ENCODE measurements at regions not wholly inside any gene's neighbourhood (a gene's known extent, or its start where the extent isn't known, plus 50 kb on each side); places are given as distances from the start of the nearest gene placed in this dataset.
A peak's percentile ranks its signal among the peaks of the same experiment; 100 is the strongest.
"Not testable (repeated sequence)": the region's sequence is repeated elsewhere in the genome, so short reads cannot be mapped to it uniquely, and the experiment has no call there.

DNA sequence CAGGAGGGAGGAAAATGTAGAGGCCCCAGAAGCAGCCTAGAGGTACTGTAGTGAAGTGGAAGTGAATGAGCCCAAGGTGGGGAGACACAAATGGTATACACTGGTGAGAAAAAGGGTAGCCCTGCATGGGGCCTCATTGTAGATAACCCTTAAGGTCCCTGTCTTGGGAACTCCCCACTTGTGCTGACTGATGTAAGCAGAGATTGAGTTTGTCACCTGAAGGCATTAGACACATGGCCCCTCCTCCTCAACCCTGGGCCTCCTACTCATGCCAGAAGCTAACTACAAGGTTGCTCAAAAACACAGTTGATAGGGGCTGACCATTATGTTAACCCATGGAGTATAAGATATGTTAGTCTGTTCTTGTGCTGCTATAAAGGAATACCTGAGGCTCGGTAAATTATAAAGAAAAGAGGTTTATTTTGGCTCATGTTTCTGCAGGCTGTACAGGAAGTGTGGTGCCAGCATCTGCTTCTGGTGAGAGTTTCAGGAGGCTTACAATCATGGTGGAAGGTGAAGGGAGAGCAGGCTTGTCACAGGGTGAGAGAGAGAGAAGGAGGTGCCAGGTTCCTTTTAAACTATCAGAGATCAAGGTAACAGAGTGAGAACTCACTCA lies 84.6 kb upstream of the RNU6-1 start:
- no peak for DNase-seq (ENCODE audit: low read depth in 1 of 2, low spot score in 1 of 2)
- no peak for TF ChIP-seq JUND (IDR thresholded peaks at IDR 0.05; ENCODE audit: low read depth)
- in situ Hi-C loops (cut with HindIII; ENCODE audit: low pct_unique_long_range_greater_than_20kb, low sequenced_read_pairs), result no loop called here

DNA sequence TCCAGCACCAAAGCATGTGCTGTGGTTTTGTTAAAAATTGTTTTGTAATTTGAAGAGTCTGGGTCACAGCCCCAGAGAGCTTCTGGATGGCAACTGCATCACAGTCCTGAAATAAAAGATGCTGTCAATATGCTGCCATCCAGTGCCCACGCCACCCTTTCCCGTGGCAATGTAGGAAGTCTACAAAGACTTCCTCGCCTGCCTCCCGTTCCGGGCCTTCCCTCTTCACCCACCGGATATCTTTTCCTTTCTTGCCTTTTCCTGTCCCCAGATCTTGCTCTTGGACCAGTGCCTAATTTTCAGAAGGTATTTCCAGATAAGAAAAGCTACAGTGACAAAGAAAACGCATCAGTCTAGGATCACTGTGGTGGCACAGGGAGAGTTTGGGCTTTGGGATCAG lies 85.3 kb upstream of the RNU6-1 start:
- no peak for DNase-seq (ENCODE audit: low read depth in 1 of 2, low spot score in 1 of 2)
- in situ Hi-C loops (cut with HindIII; ENCODE audit: low pct_unique_long_range_greater_than_20kb, low sequenced_read_pairs), result no loop called here
- TF ChIP-seq JUND (IDR thresholded peaks at IDR 0.05; ENCODE audit: low read depth), result no peak

- in situ Hi-C loops (cut with HindIII; ENCODE audit: low pct_unique_long_range_greater_than_20kb, low sequenced_read_pairs), result no loop called here
- peak in 1 of 2 experiments; percentile 41 for DNase-seq (ENCODE audit: low read depth in 1 of 2, low spot score in 1 of 2)
- no peak for TF ChIP-seq JUND (IDR thresholded peaks at IDR 0.05; ENCODE audit: low read depth)
These were observed 87.8 kb upstream of the RNU6-1 start for GRCh38 chr15:67927501-67928168.

DNA sequence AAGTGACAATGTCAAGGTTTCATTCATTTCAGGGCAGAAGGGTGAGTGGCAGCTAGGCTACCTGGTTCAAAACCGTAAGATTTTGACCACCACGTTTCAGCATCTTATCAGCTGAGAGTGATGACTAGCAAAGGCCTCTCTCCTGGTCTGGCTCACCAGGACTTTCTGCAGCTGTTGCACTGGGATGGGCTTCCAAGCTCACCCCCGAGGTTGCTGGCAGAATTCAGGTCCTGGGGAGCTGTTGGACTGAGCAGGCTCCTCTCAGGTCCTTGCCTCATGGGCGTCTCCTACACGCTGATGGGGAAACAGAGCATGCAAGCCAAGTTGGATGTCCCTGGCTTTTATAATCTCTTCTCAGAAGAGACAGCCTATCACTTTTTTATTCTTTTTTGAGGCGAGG lies 88.8 kb upstream of the RNU6-1 start:
- in situ Hi-C loops (cut with HindIII; ENCODE audit: low pct_unique_long_range_greater_than_20kb, low sequenced_read_pairs), result no loop called here

GRCh38 chr15:67930720-67931119 lies 90.9 kb upstream of the RNU6-1 start:
- in situ Hi-C loops (cut with HindIII; ENCODE audit: low pct_unique_long_range_greater_than_20kb, low sequenced_read_pairs), result no loop called here
- TF ChIP-seq JUND (IDR thresholded peaks at IDR 0.05; ENCODE audit: low read depth), result no peak

More for the DNA sequence above, 88.8 kb upstream of the RNU6-1 start:
- TF ChIP-seq JUND (IDR thresholded peaks at IDR 0.05; ENCODE audit: low read depth), result no peak
- no peak for DNase-seq (ENCODE audit: low read depth in 1 of 2, low spot score in 1 of 2)

GRCh38 chr15:67931861-67932260 lies 92.0 kb upstream of the RNU6-1 start:
- DNase-seq (ENCODE audit: low read depth in 1 of 2, low spot score in 1 of 2), result no peak
- in situ Hi-C loops (cut with HindIII; ENCODE audit: low pct_unique_long_range_greater_than_20kb, low sequenced_read_pairs), result no loop called here
- TF ChIP-seq JUND (IDR thresholded peaks at IDR 0.05; ENCODE audit: low read depth), result no peak

More at GRCh38 chr15:67930720-67931119, 90.9 kb upstream of the RNU6-1 start:
- no peak for DNase-seq (ENCODE audit: low read depth in 1 of 2, low spot score in 1 of 2)

DNA sequence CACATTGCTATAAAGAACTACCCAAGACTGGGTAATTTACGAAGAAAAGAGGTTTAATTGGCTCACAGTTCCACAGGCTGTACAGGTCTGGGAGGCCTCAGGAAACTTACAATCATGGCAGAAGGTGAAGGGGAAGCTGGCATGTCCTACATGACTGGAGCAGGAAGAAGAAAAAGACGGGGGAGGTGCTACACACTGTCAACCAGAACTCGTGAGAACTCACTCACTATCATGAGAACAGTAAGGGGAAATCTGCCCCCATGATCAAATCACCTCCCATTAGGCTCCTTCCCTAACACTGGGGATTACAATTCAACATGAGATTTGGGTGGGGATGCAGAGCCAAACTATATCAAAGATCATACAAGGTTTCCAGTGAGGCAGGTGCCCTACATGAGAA lies 94.3 kb upstream of the RNU6-1 start:
- DNase-seq (ENCODE audit: low read depth in 1 of 2, low spot score in 1 of 2); in situ Hi-C loops (cut with HindIII; ENCODE audit: low pct_unique_long_range_greater_than_20kb, low sequenced_read_pairs): not testable (repeated sequence)

DNA sequence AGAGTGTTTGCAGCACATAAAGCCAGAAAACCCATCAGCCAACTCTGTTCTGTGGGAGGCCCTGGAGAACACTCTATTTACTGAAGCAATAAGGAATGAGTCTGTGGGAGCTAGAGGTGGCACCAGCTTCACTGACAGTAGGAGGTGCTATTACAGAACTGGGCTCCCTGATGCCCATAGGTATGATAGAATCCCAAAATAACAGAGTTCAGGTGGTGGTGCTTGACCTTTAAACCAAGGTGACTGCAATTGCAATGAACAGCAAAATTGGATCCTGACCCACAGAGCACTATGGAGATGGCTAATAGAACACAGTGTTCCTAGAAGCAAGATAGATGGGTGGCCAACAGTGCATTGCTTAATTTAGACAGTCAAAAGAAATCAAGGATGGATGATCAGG lies 95.4 kb upstream of the RNU6-1 start:
- no peak for TF ChIP-seq JUND (IDR thresholded peaks at IDR 0.05; ENCODE audit: low read depth)
- DNase-seq (ENCODE audit: low read depth in 1 of 2, low spot score in 1 of 2), result no peak
- in situ Hi-C loops (cut with HindIII; ENCODE audit: low pct_unique_long_range_greater_than_20kb, low sequenced_read_pairs), result no loop called here

DNA sequence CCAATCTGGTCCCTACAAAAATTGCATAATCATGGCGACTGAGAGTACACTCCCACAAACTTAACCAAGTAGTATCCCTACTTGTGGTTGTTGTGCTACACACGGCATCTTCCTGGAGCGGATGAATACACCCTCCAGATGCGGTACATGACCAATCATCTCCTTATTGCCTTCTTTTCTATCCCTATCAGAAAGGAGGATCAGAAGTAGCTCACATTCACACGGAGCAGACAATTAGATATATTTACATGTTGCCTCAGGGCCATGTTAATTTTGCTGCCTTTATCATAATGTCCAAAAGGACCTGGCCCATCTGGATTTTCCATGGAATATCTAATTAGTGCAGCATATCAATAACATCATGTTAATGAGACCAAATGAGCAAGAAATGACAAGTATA lies 96.4 kb upstream of the RNU6-1 start:
- in situ Hi-C loops (cut with HindIII; ENCODE audit: low pct_unique_long_range_greater_than_20kb, low sequenced_read_pairs), result no loop called here
- TF ChIP-seq JUND (IDR thresholded peaks at IDR 0.05; ENCODE audit: low read depth), result no peak
- DNase-seq (ENCODE audit: low read depth in 1 of 2, low spot score in 1 of 2), result no peak

GRCh38 chr15:67937153-67937761 lies 97.4 kb upstream of the RNU6-1 start:
- TF ChIP-seq JUND (IDR thresholded peaks at IDR 0.05; ENCODE audit: low read depth), result no peak
- in situ Hi-C loops (cut with HindIII; ENCODE audit: low pct_unique_long_range_greater_than_20kb, low sequenced_read_pairs), result no loop called here
- DNase-seq (ENCODE audit: low read depth in 1 of 2, low spot score in 1 of 2), result peak in 1 of 2 experiments; percentile 56

GRCh38 chr15:67939179-67939578 lies 99.3 kb upstream of the RNU6-1 start:
- in situ Hi-C loops (cut with HindIII; ENCODE audit: low pct_unique_long_range_greater_than_20kb, low sequenced_read_pairs); DNase-seq (ENCODE audit: low read depth in 1 of 2, low spot score in 1 of 2): not testable (repeated sequence)

GRCh38 chr15:67939588-67940323 lies 99.9 kb upstream of the RNU6-1 start:
- DNase-seq (ENCODE audit: low read depth in 1 of 2, low spot score in 1 of 2); in situ Hi-C loops (cut with HindIII; ENCODE audit: low pct_unique_long_range_greater_than_20kb, low sequenced_read_pairs): not testable (repeated sequence)

- TF ChIP-seq JUND (IDR thresholded peaks at IDR 0.05; ENCODE audit: low read depth), result no peak
- no peak for DNase-seq (ENCODE audit: low read depth in 1 of 2, low spot score in 1 of 2)
- in situ Hi-C loops (cut with HindIII; ENCODE audit: low pct_unique_long_range_greater_than_20kb, low sequenced_read_pairs), result no loop called here
These were observed 100.5 kb upstream of the RNU6-1 start for GRCh38 chr15:67940324-67940719.

Measured in T47D (cell line).